Hepatocyte (in vitro differentiated cells): ENCODE measurements at regions not wholly inside any gene's neighbourhood (a gene's known extent, or its start where the extent isn't known, plus 50 kb on each side); places are given as distances from the start of the nearest gene placed in this dataset.
A peak's percentile ranks its signal among the peaks of the same experiment; 100 is the strongest.

Experiments
- DNase-seq: peaks from one replicate; pipeline ENCODE4 v3.0.0-alpha.2; 2016; ENCODE audit warnings: low spot score
- H2AFZ ChIP-seq: fragments of 200-600 bp; sonication (generic); 2 replicates; pipeline ENCODE4 v1.6.0; 2016; ENCODE audit warnings: antibody characterized with exemption, mild to moderate bottlenecking
- H3K27ac ChIP-seq: fragments of 200-600 bp; sonication (generic); 2 replicates; pipeline ENCODE4 v1.5.1; 2016; ENCODE audit warnings: mild to moderate bottlenecking
- H3K27me3 ChIP-seq: fragments of 200-600 bp; sonication (generic); 2 replicates; pipeline ENCODE4 v1.6.1; 2016
- H3K36me3 ChIP-seq: fragments of 200-600 bp; sonication (generic); replicated peaks from 2 replicates; pipeline ENCODE4 v1.5.1; 2016; ENCODE audit warnings: low read depth; ENCODE audit not compliant: insufficient read depth
- H3K4me1 ChIP-seq: fragments of 200-600 bp; sonication (generic); 2 replicates; pipeline ENCODE4 v1.5.1; 2016; ENCODE audit warnings: mild to moderate bottlenecking, moderate library complexity; ENCODE audit not compliant: insufficient read depth
- H3K4me2 ChIP-seq: fragments of 200-600 bp; sonication (generic); 2 replicates; pipeline ENCODE4 v1.6.0; 2016
- H3K4me3 ChIP-seq: fragments of 200-600 bp; sonication (generic); 2 replicates; pipeline ENCODE4 v1.5.1; 2016; ENCODE audit warnings: mild to moderate bottlenecking
- H3K79me2 ChIP-seq: fragments of 200-600 bp; sonication (generic); 2 replicates; pipeline ENCODE4 v1.6.0; 2017; ENCODE audit warnings: mild to moderate bottlenecking
- H3K9me2 ChIP-seq: fragments of 200-600 bp; sonication (generic); replicated peaks from 2 replicates; pipeline ENCODE4 v1.6.0; 2017; ENCODE audit warnings: mild to moderate bottlenecking; ENCODE audit not compliant: insufficient read depth
- H3K9me3 ChIP-seq: fragments of 200-600 bp; sonication (generic); 2 replicates; pipeline ENCODE4 v1.5.1; 2016; ENCODE audit warnings: low read depth, mild to moderate bottlenecking
- H4K20me1 ChIP-seq: fragments of 200-600 bp; sonication (generic); 2 replicates; pipeline ENCODE4 v1.6.0; 2016; ENCODE audit warnings: mild to moderate bottlenecking; ENCODE audit not compliant: insufficient read depth, poor library complexity, severe bottlenecking
- CTCF ChIP-seq: fragments of 200-600 bp; sonication (generic); IDR thresholded peaks from 2 replicates; pipeline ENCODE4 v1.5.1; 2016; ENCODE audit warnings: antibody characterized with exemption, mild to moderate bottlenecking; ENCODE audit not compliant: poor library complexity
- EZH2 ChIP-seq: fragments of 200-600 bp; sonication (generic); IDR thresholded peaks from 2 replicates; pipeline ENCODE4 v1.6.1; 2016; ENCODE audit warnings: antibody characterized with exemption, mild to moderate bottlenecking, borderline replicate concordance
- EZH2phosphoT487 ChIP-seq: fragments of 200-600 bp; sonication (generic); IDR thresholded peaks from one replicate; pipeline ENCODE4 v1.6.1; 2018; ENCODE audit warnings: antibody characterized with exemption, mild to moderate bottlenecking, low read depth, moderate library complexity; ENCODE audit not compliant: unreplicated experiment, severe bottlenecking
- WGBS: methylation state at CpG from one replicate; pipeline ENCODE4 v1.1.6; 2016; ENCODE audit warnings: low lambda C conversion rate; ENCODE audit errors: missing lambda C conversion rate; 5-methylcytosine and 5-hydroxymethylcytosine counted together

- H3K27me3 ChIP-seq: no peaks in the 10 kb centered on the region
- no peak for TF ChIP-seq EZH2
- no peak for TF ChIP-seq CTCF
- no peak for TF ChIP-seq EZH2phosphoT487
- no peak overlapping the region for H2AFZ ChIP-seq
- H3K4me3 ChIP-seq: no peak overlapping the region
- H3K36me3 ChIP-seq: no peaks in the 10 kb centered on the region
- H3K79me2 ChIP-seq: no peaks in the 10 kb centered on the region
- no peaks in the 10 kb centered on the region for H3K9me2 ChIP-seq
- no peak overlapping the region for H3K4me2 ChIP-seq
- H3K4me1 ChIP-seq: peaks cover 46% of the 10 kb centered on the region
- H4K20me1 ChIP-seq: no peaks in the 10 kb centered on the region
- WGBS: 98% methylated on average over 5 of the region's 5 CpGs
- no peak overlapping the region for H3K27ac ChIP-seq
- no peak for DNase-seq
- H3K9me3 ChIP-seq: no peaks in the 10 kb centered on the region
These were observed 170.3 kb downstream of the ERCC6L2 start for GRCh38 chr9:96045811-96046210.

- H3K27me3 ChIP-seq: no peaks in the 10 kb centered on the region
- no peak overlapping the region for H3K4me3 ChIP-seq
- no peaks in the 10 kb centered on the region for H3K9me2 ChIP-seq
- no peak for DNase-seq
- H3K36me3 ChIP-seq: no peaks in the 10 kb centered on the region
- no peak overlapping the region for H3K27ac ChIP-seq
- no peaks in the 10 kb centered on the region for H3K9me3 ChIP-seq
- no peak overlapping the region for H2AFZ ChIP-seq
- H3K4me2 ChIP-seq: no peak overlapping the region
- H3K79me2 ChIP-seq: no peaks in the 10 kb centered on the region
- H3K4me1 ChIP-seq: peaks cover 45% of the 10 kb centered on the region
- WGBS: 92% methylated on average over 4 of the region's 4 CpGs
- no peaks in the 10 kb centered on the region for H4K20me1 ChIP-seq
- no peak for TF ChIP-seq EZH2phosphoT487
- TF ChIP-seq CTCF: no peak
- TF ChIP-seq EZH2: no peak
These were observed 168.9 kb downstream of the ERCC6L2 start for GRCh38 chr9:96044401-96044800.

- Histone ChIP-seq H3K4me3 (no peak overlapping the region), H3K36me3 (no peaks in the 10 kb centered on the region), H2AFZ (no peak overlapping the region), H3K9me2 (no peaks in the 10 kb centered on the region), H3K9me3 (no peaks in the 10 kb centered on the region), H3K27me3 (no peaks in the 10 kb centered on the region), H3K27ac (peak overlapping the region; percentile 95), H3K79me2 (no peaks in the 10 kb centered on the region), H3K4me1 (peaks cover 20% of the 10 kb centered on the region), H4K20me1 (no peaks in the 10 kb centered on the region), H3K4me2 (peak overlapping the region; percentile 7)
- WGBS: 27% methylated on average over 21 of the region's 21 CpGs
- TF ChIP-seq EZH2 (no peak), EZH2phosphoT487 (no peak), CTCF (no peak)
- DNase-seq: peak; percentile 69
These were observed 165.3 kb downstream of the ERCC6L2 start for GRCh38 chr9:96040591-96041461.
